ENCODE measurements at regions not wholly inside any gene's neighbourhood (a gene's known extent, or its start where the extent isn't known, plus 50 kb on each side); places are given as distances from the start of the nearest gene placed in this dataset.

DNA sequence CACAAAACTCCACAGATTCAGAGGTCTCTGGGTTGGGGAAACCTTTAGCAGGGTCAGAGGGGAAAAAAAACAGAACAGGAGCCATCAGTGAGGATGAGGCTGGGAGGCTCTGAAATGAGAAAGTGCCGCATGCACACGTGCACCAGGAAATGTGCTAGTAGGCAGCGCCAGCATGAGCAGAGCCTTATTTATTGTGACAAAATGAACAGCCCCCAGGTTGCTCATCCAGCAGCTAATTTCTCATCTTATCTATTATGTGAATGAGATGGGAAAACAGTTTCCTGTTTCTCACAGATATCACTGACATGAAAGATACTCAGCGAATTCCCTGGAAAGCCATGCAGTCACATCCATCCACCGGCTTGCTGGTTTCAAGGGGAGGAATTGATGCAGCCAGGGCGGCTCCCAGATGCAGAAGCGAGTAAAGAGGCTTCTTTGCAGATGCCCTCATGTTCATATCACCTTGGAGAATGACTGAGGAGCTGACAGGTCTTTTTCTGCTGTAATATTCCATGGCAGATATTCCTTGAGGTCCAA lies 176.1 kb downstream of the MBOAT1 start:
- ATAC-seq, result no peak
- H3K4me3 ChIP-seq, result no peak overlapping the region
- H3K4me1 ChIP-seq (ENCODE audit: low read depth), result no peaks in the 10 kb centered on the region
- DNase-seq, result no peak
- no peaks in the 10 kb centered on the region for H3K9me3 ChIP-seq
- no peaks in the 10 kb centered on the region for H3K36me3 ChIP-seq (ENCODE audit: low read depth)
- intact Hi-C loops (cut with DNase I, micrococcal nuclease), result no loop called here
- TF ChIP-seq, protein P1, sequence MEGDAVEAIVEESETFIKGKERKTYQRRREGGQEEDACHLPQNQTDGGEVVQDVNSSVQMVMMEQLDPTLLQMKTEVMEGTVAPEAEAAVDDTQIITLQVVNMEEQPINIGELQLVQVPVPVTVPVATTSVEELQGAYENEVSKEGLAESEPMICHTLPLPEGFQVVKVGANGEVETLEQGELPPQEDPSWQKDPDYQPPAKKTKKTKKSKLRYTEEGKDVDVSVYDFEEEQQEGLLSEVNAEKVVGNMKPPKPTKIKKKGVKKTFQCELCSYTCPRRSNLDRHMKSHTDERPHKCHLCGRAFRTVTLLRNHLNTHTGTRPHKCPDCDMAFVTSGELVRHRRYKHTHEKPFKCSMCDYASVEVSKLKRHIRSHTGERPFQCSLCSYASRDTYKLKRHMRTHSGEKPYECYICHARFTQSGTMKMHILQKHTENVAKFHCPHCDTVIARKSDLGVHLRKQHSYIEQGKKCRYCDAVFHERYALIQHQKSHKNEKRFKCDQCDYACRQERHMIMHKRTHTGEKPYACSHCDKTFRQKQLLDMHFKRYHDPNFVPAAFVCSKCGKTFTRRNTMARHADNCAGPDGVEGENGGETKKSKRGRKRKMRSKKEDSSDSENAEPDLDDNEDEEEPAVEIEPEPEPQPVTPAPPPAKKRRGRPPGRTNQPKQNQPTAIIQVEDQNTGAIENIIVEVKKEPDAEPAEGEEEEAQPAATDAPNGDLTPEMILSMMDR (IDR thresholded peaks at IDR 0.05), result no peak

DNA sequence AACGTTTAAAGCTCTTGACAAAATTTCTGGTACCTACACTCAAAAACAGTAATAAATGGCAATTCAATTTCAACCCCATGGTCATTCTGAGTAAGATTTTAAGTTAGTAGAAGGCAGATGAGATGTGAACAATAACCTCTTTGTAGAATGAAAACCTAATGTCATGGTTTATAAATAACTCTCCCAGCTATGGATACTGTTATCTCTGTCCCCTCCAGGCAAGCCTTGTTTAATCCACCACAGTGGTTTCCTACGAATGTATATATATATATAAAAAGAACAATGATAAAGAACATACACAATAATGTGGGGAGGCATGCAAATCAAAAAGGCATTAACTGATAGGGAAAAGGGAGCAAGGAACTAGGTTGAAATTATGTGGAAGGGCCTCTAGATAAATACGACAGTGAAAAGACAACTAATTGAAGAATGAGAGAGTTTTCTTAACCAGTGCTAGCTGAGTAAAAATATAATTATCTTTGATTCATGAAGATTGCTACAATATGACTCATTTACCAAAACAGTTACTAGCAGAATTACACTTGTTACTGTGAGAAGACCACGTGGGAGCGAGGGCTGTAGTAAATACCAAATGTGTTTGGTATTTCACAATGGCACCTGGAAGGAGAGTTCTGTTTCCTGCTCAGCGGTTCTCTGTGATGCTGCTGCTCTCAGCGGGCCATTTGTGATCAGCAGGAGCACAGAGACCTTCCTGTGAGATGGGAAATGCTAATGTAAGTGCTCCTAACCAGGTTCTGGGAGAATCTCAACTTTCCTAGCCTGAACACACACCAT lies 173.7 kb downstream of the MBOAT1 start:
- no peak for ATAC-seq
- H3K4me1 ChIP-seq (ENCODE audit: low read depth), result no peaks in the 10 kb centered on the region

DNA sequence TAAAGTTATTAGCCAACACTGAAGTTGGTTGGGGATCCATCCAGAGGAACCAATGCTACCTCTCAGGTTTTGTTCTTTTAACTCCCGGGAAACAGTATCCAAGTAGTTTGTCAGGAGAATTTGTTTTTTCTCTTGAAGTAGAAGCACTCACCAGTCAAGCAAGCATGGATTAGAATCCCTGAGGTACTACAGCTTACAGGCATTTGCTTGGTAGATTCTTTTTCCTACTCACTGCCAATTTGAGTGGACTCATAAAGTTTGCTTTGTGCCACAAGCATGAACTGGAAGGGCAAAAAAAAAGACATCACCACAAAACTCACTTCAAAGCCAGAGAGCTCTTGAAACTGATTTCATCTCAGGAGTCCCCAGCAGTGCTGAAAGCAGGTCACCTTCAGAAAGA lies 167.4 kb downstream of the MBOAT1 start:
- DNase-seq (no peak), ATAC-seq (no peak)
- H3K4me1 ChIP-seq (ENCODE audit: low read depth), result no peaks in the 10 kb centered on the region
- no peak overlapping the region for H3K4me3 ChIP-seq
- intact Hi-C loops (cut with DNase I, micrococcal nuclease), result no loop called here
- no peaks in the 10 kb centered on the region for H3K9me3 ChIP-seq
- TF ChIP-seq, protein P1 (IDR thresholded peaks at IDR 0.05), result no peak
- no peaks in the 10 kb centered on the region for H3K36me3 ChIP-seq (ENCODE audit: low read depth)

More for the DNA sequence above, 173.7 kb downstream of the MBOAT1 start:
- H3K4me3 ChIP-seq, result no peak overlapping the region
- TF ChIP-seq, protein P1 (IDR thresholded peaks at IDR 0.05), result no peak
- DNase-seq, result no peak
- no peaks in the 10 kb centered on the region for H3K9me3 ChIP-seq
- intact Hi-C loops (cut with DNase I, micrococcal nuclease), result no loop called here
- H3K36me3 ChIP-seq (ENCODE audit: low read depth), result no peaks in the 10 kb centered on the region

All from mucosa of descending colon (tissue), 3 donors.